Fibroblast of skin of back (primary cell): ENCODE measurements at regions not wholly inside any gene's neighbourhood (a gene's known extent, or its start where the extent isn't known, plus 50 kb on each side); places are given as distances from the start of the nearest gene placed in this dataset.

Experiments
- DNase-seq: peaks from one replicate; pipeline ENCODE4 v3.0.0-alpha.2; 2013

DNA sequence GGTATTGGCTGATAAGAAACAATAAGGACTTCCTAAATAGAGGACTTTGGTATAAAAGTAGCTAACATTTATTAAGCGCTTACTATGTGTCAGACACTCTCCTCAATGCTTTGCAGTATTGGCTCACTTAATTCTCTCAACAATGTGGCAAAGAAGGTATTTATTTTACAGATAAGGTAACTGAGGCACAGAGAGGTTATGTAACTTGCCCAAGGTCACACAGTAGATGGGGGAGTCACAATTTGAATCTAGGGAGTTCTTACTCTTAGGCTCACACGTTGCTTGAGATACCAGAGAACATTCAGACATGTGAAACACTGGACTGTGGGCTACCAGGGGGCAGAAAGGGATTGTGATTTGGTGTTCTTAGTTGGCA lies 60.8 kb upstream of the GPR158 start:
- no peak for DNase-seq

DNA sequence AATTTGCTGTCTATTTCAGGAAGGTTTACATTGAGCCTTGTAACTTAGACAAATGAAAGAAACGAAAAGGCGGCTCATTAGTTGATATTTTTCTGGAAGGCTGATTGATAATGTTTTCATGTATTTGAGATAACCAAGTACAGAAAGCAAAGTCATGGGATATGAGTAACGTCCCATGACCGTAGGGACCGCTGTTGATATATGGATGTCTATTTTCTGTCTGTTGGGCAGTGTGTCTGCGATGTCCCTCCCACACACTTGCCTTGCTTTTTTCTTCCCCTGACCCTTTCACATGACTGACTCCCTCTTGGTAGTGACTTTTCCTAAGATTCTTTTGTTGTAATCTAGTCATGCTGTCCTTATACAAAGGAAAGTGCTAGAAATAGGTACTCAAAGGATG lies 57.0 kb upstream of the GPR158 start:
- no peak for DNase-seq

DNA sequence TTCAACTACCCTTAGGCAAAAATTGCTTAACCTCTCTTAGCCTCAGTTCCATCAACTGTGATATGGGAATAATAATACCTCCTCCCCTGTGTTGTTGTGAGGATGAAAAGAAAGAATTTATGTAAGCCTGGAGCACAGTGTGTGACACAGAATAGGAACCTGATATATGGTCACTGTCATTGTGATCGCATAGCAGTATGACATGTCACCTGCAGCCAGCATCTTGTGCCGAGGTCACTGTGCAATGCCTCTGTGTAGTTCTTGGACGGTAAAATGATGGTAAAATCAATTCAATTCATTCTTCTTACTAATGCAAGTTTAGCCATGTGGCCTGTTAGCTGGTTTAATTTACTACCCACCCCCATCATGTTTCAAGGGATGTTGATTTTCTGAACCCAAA lies 54.6 kb upstream of the GPR158 start:
- no peak for DNase-seq
